K562 (cell line): ENCODE measurements at regions not wholly inside any gene's neighbourhood (a gene's known extent, or its start where the extent isn't known, plus 50 kb on each side); places are given as distances from the start of the nearest gene placed in this dataset.

ENCODE experiments used
- ATAC-seq: fragments of 200-7000 bp; cut with Tn5 transposase; 3 replicates; pipeline ENCODE4 v1.9.1; 2020; ENCODE audit warnings: moderate library complexity
- BruUV-seq: library from RNA; stranded (reverse); fragments of 400-500 nt; replicated peaks from 2 replicates; lab custom pipeline; 2021; lab: Mats Ljungman, UMichigan
- CTCF ChIA-PET: fragments of 300-600 bp; formaldehyde crosslinking; extraction: SDS; loops from one replicate; lab custom pipeline; 2021; ENCODE audit warnings: low intra/inter-chr PET ratio; lab: Yijun Ruan, JAX
- POLR2A ChIA-PET: fragments of 300-600, 350-650 bp; sonication (Branson Sonifier 250); formaldehyde crosslinking; extraction: SDS; loops from one replicate; lab custom pipeline; 2021; ENCODE audit warnings: antibody characterized with exemption, inconsistent platforms; lab: Yijun Ruan, JAX
- DNase-seq, 4 experiments: peaks; one replicate each; pipeline versions ENCODE4 v3.0.0 to v3.0.0-alpha.2; 2011 to 2018; ENCODE audit warnings: low spot score in 3 of 4, mixed read lengths in 3 of 4; ENCODE audit errors: extremely low read depth in 1 of 4
- FAIRE-seq: peaks from 2 replicates; lab custom pipeline; 2011; peaks lifted over from hg19 to GRCh38; lab: Jason Lieb, UNC
- H2AFZ ChIP-seq: 2 replicates; pipeline ENCODE4 v1.6.0; 2011; ENCODE audit warnings: low read depth, low read length, control low read depth, inconsistent platforms
- H3K27ac ChIP-seq: fragments of 200-600 bp; 3 replicates; pipeline ENCODE4 v1.8.0; 2011; ENCODE audit warnings: low read depth, mild to moderate bottlenecking, control low read depth, inconsistent platforms, low read length, moderate library complexity, mixed read lengths; ENCODE audit errors: extremely low read depth
- H3K27me3 ChIP-seq, 2 experiments: fragments of 300-600 bp in 1 of 2; 2 replicates in 1 of 2; 3 replicates in 1 of 2; pipeline versions ENCODE4 v1.6.0 to v1.8.0; 2011; ENCODE audit warnings: inconsistent platforms in 2 of 2, low read length in 2 of 2, mild to moderate bottlenecking in 1 of 2, mixed read lengths in 1 of 2, moderate library complexity in 1 of 2; ENCODE audit not compliant: control insufficient read depth in 2 of 2, insufficient read depth in 2 of 2
- H3K36me3 ChIP-seq: fragments of 300-600 bp; 3 replicates; pipeline ENCODE4 v1.8.0; 2011; ENCODE audit warnings: mild to moderate bottlenecking, low read length, inconsistent platforms; ENCODE audit not compliant: control insufficient read depth, insufficient read depth
- H3K4me1 ChIP-seq, 2 experiments: fragments of 200-600 bp in 1 of 2; replicated peaks in 1 of 2; 2 replicates in 1 of 2; 3 replicates in 1 of 2; pipeline versions ENCODE4 v1.5.1 to v1.8.0; 2011; ENCODE audit warnings: inconsistent platforms in 2 of 2, low read length in 2 of 2, mild to moderate bottlenecking in 1 of 2, mixed read lengths in 1 of 2, moderate library complexity in 1 of 2; ENCODE audit not compliant: control insufficient read depth in 2 of 2, insufficient read depth in 2 of 2
- H3K4me2 ChIP-seq: 2 replicates; pipeline ENCODE4 v1.6.1; 2011; ENCODE audit warnings: low read length, control low read depth, inconsistent platforms, mixed read lengths; ENCODE audit not compliant: insufficient read depth
- H3K4me3 ChIP-seq: fragments of 200-600 bp; sonication (generic), shearing (Covaris generic); 2 replicates; pipeline ENCODE4 v1.5.1; 2016; ENCODE audit warnings: control low read depth, inconsistent platforms
- H3K79me2 ChIP-seq: fragments of 200-600 bp; 3 replicates; pipeline ENCODE4 v1.8.0; 2011; ENCODE audit warnings: low read length, inconsistent platforms; ENCODE audit not compliant: control insufficient read depth, insufficient read depth
- H3K9ac ChIP-seq, 2 experiments: 2 replicates each; pipeline versions ENCODE4 v1.6.0 to v1.6.1; 2011; ENCODE audit warnings: low read depth in 2 of 2, low read length in 2 of 2, control low read depth in 1 of 2, inconsistent platforms in 1 of 2, mild to moderate bottlenecking in 1 of 2, mixed read lengths in 1 of 2; ENCODE audit not compliant: insufficient read depth in 1 of 2
- H3K9me1 ChIP-seq: one replicate; pipeline ENCODE4 v1.6.0; 2011; ENCODE audit warnings: inconsistent platforms, mild to moderate bottlenecking, low read length, moderate library complexity; ENCODE audit not compliant: control insufficient read depth, insufficient read depth
- H3K9me3 ChIP-seq: replicated peaks from 2 replicates; pipeline ENCODE4 v1.5.1; 2011; ENCODE audit warnings: low read depth, low read length, inconsistent platforms; ENCODE audit not compliant: control insufficient read depth, insufficient read depth
- H4K20me1 ChIP-seq: replicated peaks from 2 replicates; pipeline ENCODE4 v1.6.1; 2011; ENCODE audit warnings: low read length, inconsistent platforms, mixed read lengths; ENCODE audit not compliant: control insufficient read depth, insufficient read depth
- CREB1 ChIP-seq, 2 experiments: sonication (generic) in 1 of 2; formaldehyde crosslinking in 1 of 2; IDR thresholded peaks; 2 replicates each; pipeline versions ENCODE4 v1.6.1 to v1.8.0; 2012 to 2022; ENCODE audit warnings: inconsistent platforms in 1 of 2, mild to moderate bottlenecking in 1 of 2, missing genetic modification reagents in 1 of 2, moderate library complexity in 1 of 2
- DDX20 ChIP-seq: fragments of 450-650 bp; IDR thresholded peaks from 2 replicates; pipeline ENCODE4 v1.6.1; 2016; ENCODE audit warnings: missing genetic modification characterization, low read depth, mild to moderate bottlenecking, missing compliant biosample characterization, moderate library complexity
- FOXJ3 ChIP-seq: sonication (generic); formaldehyde crosslinking; IDR thresholded peaks from 2 replicates; pipeline ENCODE4 v1.4.0; 2020; ENCODE audit warnings: mild to moderate bottlenecking, missing genetic modification reagents
- KLF1 ChIP-seq: fragments of 450-650 bp; IDR thresholded peaks from 2 replicates; pipeline ENCODE4 v1.6.1; 2016; ENCODE audit warnings: missing genetic modification characterization, missing compliant biosample characterization
- OTX1 ChIP-seq: fragments of 450-650 bp; formaldehyde crosslinking; IDR thresholded peaks from 2 replicates; pipeline ENCODE4 v1.4.0; 2022; ENCODE audit warnings: mild to moderate bottlenecking
- PTBP1 ChIP-seq: fragments of 200-400 bp; formaldehyde crosslinking; IDR thresholded peaks from 2 replicates; pipeline ENCODE4 v1.6.1; 2017; ENCODE audit warnings: low read depth, low read length
- WHSC1 ChIP-seq: IDR thresholded peaks from one replicate; pipeline ENCODE4 v1.6.1; 2012; ENCODE audit warnings: low read length, control low read depth, inconsistent platforms
- YBX1 ChIP-seq: fragments of 450-650 bp; IDR thresholded peaks from 2 replicates; pipeline ENCODE4 v1.7.1; 2016; ENCODE audit warnings: mild to moderate bottlenecking
- ZNF311 ChIP-seq: fragments of 250-450 bp; sonication (Bioruptor Pico); IDR thresholded peaks from 2 replicates; pipeline ENCODE4 v1.4.0; 2020; ENCODE audit warnings: mild to moderate bottlenecking, moderate library complexity
- WGBS: fragments of 100-300 bp; shearing (Covaris generic); methylation state at CpG from one replicate; pipeline ENCODE4 v1.1.6; 2016; ENCODE audit warnings: low coverage, mixed read lengths; ENCODE audit not compliant: insufficient coverage; ENCODE audit errors: missing lambda C conversion rate; 5-methylcytosine and 5-hydroxymethylcytosine counted together
- in situ Hi-C: fragments of 300-500 bp; cut with MboI; formaldehyde crosslinking; loops from 4 replicates; pipeline ENCODE4 v1.15.0; 2018; ENCODE audit warnings: inconsistent platforms, mixed read lengths
- intact Hi-C: fragments of 100-400 bp; cut with micrococcal nuclease; formaldehyde crosslinking; loops from 2 replicates; pipeline ENCODE4 v1.14.2; 2022
- TF ChIP-seq, protein P1 (sequence below): fragments of 250-450 bp; sonication (Bioruptor Pico); IDR thresholded peaks from 2 replicates; pipeline ENCODE4 v1.9.0; 2021; ENCODE audit warnings: mild to moderate bottlenecking
- TF ChIP-seq, protein P2 (sequence below): fragments of 250-450 bp; sonication (Bioruptor Pico); IDR thresholded peaks from 2 replicates; pipeline ENCODE4 v1.8.0; 2022; ENCODE audit warnings: moderate library complexity, mild to moderate bottlenecking, inconsistent platforms
- TF ChIP-seq, protein P3 (sequence below): sonication (generic); formaldehyde crosslinking; IDR thresholded peaks from 2 replicates; pipeline ENCODE4 v1.8.0; 2022; ENCODE audit warnings: mild to moderate bottlenecking, missing genetic modification reagents
- TF ChIP-seq, protein P4 (sequence below): sonication (generic); formaldehyde crosslinking; IDR thresholded peaks from 2 replicates; pipeline ENCODE4 v1.8.0; 2023; ENCODE audit warnings: missing genetic modification reagents, mild to moderate bottlenecking, borderline replicate concordance
- TF ChIP-seq, protein P5 (sequence below), 2 experiments: IDR thresholded peaks; 2 replicates each; pipeline ENCODE4 v1.6.1; 2011; ENCODE audit warnings: borderline replicate concordance in 1 of 2, control low read depth in 1 of 2, low read depth in 1 of 2, low read length in 1 of 2, mild to moderate bottlenecking in 1 of 2, mixed read lengths in 1 of 2, moderate library complexity in 1 of 2; ENCODE audit not compliant: insufficient read depth in 1 of 2, insufficient read length in 1 of 2, poor library complexity in 1 of 2, severe bottlenecking in 1 of 2; ENCODE audit errors: extremely low read depth in 1 of 2

DNA sequence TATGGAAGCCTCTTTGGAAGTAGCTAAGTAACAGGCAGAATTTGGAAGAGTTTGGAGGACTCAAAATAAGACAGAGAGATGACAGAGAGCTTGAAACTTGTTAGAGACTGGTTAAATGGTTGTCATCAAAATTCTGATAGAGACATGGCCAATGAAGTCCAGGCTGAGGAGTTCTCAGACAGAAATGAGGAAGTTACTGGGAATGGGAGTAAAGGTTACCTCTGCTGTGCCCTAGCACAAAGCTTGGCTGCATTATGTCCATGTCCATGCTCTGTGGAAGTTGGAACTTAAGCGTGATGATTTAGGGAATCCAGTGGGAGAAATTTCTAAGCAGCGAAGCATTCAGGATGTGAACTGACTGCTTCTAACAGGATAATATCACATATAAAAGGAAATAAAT lies 146.2 kb upstream of the NDST4 start:
- 5% methylated on average over 2 of the region's 2 CpGs for WGBS
- Histone ChIP-seq H4K20me1 (no peaks in the 10 kb centered on the region), H3K4me1 (no peaks in the 10 kb centered on the region), H3K27ac (no peak overlapping the region), H3K9me3 (0 out of 2 replicates have a peak, but pooled peaks cover 2% of the 10 kb centered on the region), H3K9me1 (no peaks in the 10 kb centered on the region), H3K9ac (no peak overlapping the region), H2AFZ (no peak overlapping the region), H3K79me2 (no peaks in the 10 kb centered on the region), H3K4me3 (no peak overlapping the region), H3K27me3 (no peaks in the 10 kb centered on the region), H3K36me3 (no peaks in the 10 kb centered on the region), H3K4me2 (no peak overlapping the region)
- ATAC-seq (no peak), DNase-seq (no peak), FAIRE-seq (no peak)
- no TSS peak for BruUV-seq
- intact Hi-C loops = no loop called here
- ChIA-PET CTCF (no interaction called here), POLR2A (no interaction called here)
- in situ Hi-C loops = no loop called here
- TF ChIP-seq, protein P1, sequence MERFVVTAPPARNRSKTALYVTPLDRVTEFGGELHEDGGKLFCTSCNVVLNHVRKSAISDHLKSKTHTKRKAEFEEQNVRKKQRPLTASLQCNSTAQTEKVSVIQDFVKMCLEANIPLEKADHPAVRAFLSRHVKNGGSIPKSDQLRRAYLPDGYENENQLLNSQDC (CRISPR knock-in tag) = no peak
- TF ChIP-seq, protein P2, sequence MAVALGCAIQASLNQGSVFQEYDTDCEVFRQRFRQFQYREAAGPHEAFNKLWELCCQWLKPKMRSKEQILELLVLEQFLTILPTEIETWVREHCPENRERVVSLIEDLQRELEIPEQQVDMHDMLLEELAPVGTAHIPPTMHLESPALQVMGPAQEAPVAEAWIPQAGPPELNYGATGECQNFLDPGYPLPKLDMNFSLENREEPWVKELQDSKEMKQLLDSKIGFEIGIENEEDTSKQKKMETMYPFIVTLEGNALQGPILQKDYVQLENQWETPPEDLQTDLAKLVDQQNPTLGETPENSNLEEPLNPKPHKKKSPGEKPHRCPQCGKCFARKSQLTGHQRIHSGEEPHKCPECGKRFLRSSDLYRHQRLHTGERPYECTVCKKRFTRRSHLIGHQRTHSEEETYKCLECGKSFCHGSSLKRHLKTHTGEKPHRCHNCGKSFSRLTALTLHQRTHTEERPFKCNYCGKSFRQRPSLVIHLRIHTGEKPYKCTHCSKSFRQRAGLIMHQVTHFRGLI (CRISPR knock-in tag) = no peak
- no peak for TF ChIP-seq KLF1
- TF ChIP-seq, protein P3, sequence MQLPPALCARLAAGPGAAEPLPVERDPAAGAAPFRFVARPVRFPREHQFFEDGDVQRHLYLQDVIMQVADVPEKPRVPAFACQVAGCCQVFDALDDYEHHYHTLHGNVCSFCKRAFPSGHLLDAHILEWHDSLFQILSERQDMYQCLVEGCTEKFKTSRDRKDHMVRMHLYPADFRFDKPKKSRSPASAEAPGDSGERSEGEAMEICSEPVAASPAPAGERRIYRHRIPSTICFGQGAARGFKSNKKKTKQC (CRISPR knock-in tag) = no peak
- TF ChIP-seq PTBP1 = no peak
- TF ChIP-seq, protein P4, sequence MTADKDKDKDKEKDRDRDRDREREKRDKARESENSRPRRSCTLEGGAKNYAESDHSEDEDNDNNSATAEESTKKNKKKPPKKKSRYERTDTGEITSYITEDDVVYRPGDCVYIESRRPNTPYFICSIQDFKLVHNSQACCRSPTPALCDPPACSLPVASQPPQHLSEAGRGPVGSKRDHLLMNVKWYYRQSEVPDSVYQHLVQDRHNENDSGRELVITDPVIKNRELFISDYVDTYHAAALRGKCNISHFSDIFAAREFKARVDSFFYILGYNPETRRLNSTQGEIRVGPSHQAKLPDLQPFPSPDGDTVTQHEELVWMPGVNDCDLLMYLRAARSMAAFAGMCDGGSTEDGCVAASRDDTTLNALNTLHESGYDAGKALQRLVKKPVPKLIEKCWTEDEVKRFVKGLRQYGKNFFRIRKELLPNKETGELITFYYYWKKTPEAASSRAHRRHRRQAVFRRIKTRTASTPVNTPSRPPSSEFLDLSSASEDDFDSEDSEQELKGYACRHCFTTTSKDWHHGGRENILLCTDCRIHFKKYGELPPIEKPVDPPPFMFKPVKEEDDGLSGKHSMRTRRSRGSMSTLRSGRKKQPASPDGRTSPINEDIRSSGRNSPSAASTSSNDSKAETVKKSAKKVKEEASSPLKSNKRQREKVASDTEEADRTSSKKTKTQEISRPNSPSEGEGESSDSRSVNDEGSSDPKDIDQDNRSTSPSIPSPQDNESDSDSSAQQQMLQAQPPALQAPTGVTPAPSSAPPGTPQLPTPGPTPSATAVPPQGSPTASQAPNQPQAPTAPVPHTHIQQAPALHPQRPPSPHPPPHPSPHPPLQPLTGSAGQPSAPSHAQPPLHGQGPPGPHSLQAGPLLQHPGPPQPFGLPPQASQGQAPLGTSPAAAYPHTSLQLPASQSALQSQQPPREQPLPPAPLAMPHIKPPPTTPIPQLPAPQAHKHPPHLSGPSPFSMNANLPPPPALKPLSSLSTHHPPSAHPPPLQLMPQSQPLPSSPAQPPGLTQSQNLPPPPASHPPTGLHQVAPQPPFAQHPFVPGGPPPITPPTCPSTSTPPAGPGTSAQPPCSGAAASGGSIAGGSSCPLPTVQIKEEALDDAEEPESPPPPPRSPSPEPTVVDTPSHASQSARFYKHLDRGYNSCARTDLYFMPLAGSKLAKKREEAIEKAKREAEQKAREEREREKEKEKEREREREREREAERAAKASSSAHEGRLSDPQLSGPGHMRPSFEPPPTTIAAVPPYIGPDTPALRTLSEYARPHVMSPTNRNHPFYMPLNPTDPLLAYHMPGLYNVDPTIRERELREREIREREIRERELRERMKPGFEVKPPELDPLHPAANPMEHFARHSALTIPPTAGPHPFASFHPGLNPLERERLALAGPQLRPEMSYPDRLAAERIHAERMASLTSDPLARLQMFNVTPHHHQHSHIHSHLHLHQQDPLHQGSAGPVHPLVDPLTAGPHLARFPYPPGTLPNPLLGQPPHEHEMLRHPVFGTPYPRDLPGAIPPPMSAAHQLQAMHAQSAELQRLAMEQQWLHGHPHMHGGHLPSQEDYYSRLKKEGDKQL (CRISPR knock-in tag) = no peak
- TF ChIP-seq ZNF311 (CRISPR knock-in tag) = no peak
- no peak for TF ChIP-seq DDX20
- TF ChIP-seq YBX1 = no peak
- no peak for TF ChIP-seq OTX1 (CRISPR knock-in tag)
- TF ChIP-seq, protein P5, sequence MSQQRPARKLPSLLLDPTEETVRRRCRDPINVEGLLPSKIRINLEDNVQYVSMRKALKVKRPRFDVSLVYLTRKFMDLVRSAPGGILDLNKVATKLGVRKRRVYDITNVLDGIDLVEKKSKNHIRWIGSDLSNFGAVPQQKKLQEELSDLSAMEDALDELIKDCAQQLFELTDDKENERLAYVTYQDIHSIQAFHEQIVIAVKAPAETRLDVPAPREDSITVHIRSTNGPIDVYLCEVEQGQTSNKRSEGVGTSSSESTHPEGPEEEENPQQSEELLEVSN (IDR thresholded peaks at IDR 0.05; ENCODE audit: borderline replicate concordance in 1 of 2, extremely low read depth in 1 of 2, insufficient read depth in 1 of 2, insufficient read length in 1 of 2, low read depth in 1 of 2, low read length in 1 of 2, poor library complexity in 1 of 2, severe bottlenecking in 1 of 2) = no peak
- no peak for TF ChIP-seq CREB1 (IDR thresholded peaks at IDR 0.05)
- no peak for TF ChIP-seq CREB1 (CRISPR knock-in tag; IDR thresholded peaks at IDR 0.05)
- TF ChIP-seq WHSC1 = no peak
- no peak for TF ChIP-seq FOXJ3 (CRISPR knock-in tag)
